GM12801 (cell line): ENCODE measurements at regions not wholly inside any gene's neighbourhood (a gene's known extent, or its start where the extent isn't known, plus 50 kb on each side); places are given as distances from the start of the nearest gene placed in this dataset.

Experiments
- CTCF ChIP-seq: IDR thresholded peaks from one replicate; pipeline ENCODE4 v1.5.1; 2011; ENCODE audit warnings: control low read depth; ENCODE audit not compliant: insufficient read length; ENCODE audit errors: extremely low read depth

GRCh38 chr1:55423376-55423775, 208.2 kb upstream of the USP24 start:
- TF ChIP-seq CTCF: no peak

GRCh38 chr1:55420929-55421716, 206.0 kb upstream of the USP24 start:
- no peak for TF ChIP-seq CTCF

- TF ChIP-seq CTCF: no peak
Measured at GRCh38 chr1:55420026-55420425, 204.9 kb upstream of the USP24 start.

GRCh38 chr1:55418208-55419000, 203.2 kb upstream of the USP24 start:
- no peak for TF ChIP-seq CTCF

- TF ChIP-seq CTCF: no peak
Measured at GRCh38 chr1:55416164-55416842, 201.1 kb upstream of the USP24 start.

- TF ChIP-seq CTCF: no peak
Measured at GRCh38 chr1:55413286-55413685, 198.1 kb upstream of the USP24 start.

- no peak for TF ChIP-seq CTCF
Measured at GRCh38 chr1:55412060-55412459, 196.9 kb upstream of the USP24 start.
